ENCODE measurements at regions not wholly inside any gene's neighbourhood (a gene's known extent, or its start where the extent isn't known, plus 50 kb on each side); places are given as distances from the start of the nearest gene placed in this dataset.
"Not testable (repeated sequence)": the region's sequence is repeated elsewhere in the genome, so short reads cannot be mapped to it uniquely, and the experiment has no call there.

DNA sequence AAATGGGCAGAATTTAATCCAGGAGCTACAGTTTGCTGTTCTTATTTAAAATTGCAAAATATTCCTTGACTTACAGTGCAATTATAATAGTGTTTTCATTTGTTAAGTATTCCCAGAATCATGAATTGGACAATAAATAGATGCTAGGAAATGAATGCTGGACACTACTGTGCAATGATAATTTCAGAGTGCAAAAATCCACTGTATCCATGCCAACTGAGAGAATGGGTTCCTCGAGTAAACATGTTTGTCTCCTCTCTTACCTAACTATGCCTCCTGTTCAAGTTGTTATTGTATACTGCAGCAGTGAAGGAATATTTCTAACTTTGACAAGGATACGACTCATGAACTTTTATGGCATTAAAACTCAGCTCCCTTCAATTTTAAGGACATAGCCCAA, 1396.3 kb downstream of the GATA3 start:
- Mint-ChIP-seq H3K9me3 (peaks cover 6% of the 10 kb centered on the region), H3K4me1 (ENCODE audit: low read depth) (no peaks in the 10 kb centered on the region), H3K4me3 (no peak overlapping the region), H3K27ac (no peak overlapping the region), H3K36me3 (ENCODE audit: low read depth) (no peaks in the 10 kb centered on the region), H3K27me3 (peaks cover 6% of the 10 kb centered on the region)
- Histone ChIP-seq H3K4me3 (ENCODE audit: low read length) (no peak overlapping the region), H3K9me3 (ENCODE audit: control insufficient read depth in 1 of 2, insufficient read depth in 1 of 2, low read length in 2 of 2) (peaks cover 6% of the 10 kb centered on the region in 2 experiments), H3K27ac (ENCODE audit: low read depth in 1 of 2, low read length in 2 of 2) (no peak overlapping the region), H3K4me1 (ENCODE audit: insufficient read depth, low read length) (no peaks in the 10 kb centered on the region), H3K27me3 (ENCODE audit: control insufficient read depth in 1 of 2, insufficient read depth in 2 of 2, low read length in 2 of 2) (no peaks in the 10 kb centered on the region), H3K36me3 (ENCODE audit: insufficient read depth, low read length) (no peaks in the 10 kb centered on the region)
- TF ChIP-seq, protein P1, sequence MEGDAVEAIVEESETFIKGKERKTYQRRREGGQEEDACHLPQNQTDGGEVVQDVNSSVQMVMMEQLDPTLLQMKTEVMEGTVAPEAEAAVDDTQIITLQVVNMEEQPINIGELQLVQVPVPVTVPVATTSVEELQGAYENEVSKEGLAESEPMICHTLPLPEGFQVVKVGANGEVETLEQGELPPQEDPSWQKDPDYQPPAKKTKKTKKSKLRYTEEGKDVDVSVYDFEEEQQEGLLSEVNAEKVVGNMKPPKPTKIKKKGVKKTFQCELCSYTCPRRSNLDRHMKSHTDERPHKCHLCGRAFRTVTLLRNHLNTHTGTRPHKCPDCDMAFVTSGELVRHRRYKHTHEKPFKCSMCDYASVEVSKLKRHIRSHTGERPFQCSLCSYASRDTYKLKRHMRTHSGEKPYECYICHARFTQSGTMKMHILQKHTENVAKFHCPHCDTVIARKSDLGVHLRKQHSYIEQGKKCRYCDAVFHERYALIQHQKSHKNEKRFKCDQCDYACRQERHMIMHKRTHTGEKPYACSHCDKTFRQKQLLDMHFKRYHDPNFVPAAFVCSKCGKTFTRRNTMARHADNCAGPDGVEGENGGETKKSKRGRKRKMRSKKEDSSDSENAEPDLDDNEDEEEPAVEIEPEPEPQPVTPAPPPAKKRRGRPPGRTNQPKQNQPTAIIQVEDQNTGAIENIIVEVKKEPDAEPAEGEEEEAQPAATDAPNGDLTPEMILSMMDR (IDR thresholded peaks at IDR 0.05), result no peak
- DNase-seq, result no peak
- intact Hi-C loops (cut with DNase I, micrococcal nuclease), result no loop called here
- no peak for ATAC-seq (ENCODE audit: poor library complexity)
- CTCF ChIA-PET, result no interaction called here
- POLR2A ChIA-PET, result no interaction called here

- TF ChIP-seq, protein P1 (IDR thresholded peaks at IDR 0.05), result no peak
- H3K4me3 ChIP-seq (ENCODE audit: low read length), result no peak overlapping the region
- H3K36me3 Mint-ChIP-seq (ENCODE audit: low read depth), result no peaks in the 10 kb centered on the region
- ChIA-PET POLR2A (no interaction called here), CTCF (no interaction called here)
- intact Hi-C loops (cut with DNase I, micrococcal nuclease), result no loop called here
- DNase-seq (no peak), ATAC-seq (ENCODE audit: poor library complexity) (no peak)
- H3K9me3 Mint-ChIP-seq, result peaks cover 6% of the 10 kb centered on the region
- no peaks in the 10 kb centered on the region for H3K36me3 ChIP-seq (ENCODE audit: insufficient read depth, low read length)
- peaks cover 6% of the 10 kb centered on the region for H3K27me3 Mint-ChIP-seq
- no peaks in the 10 kb centered on the region for H3K4me1 Mint-ChIP-seq (ENCODE audit: low read depth)
- no peak overlapping the region for H3K27ac ChIP-seq (ENCODE audit: low read depth in 1 of 2, low read length in 2 of 2)
- H3K27ac Mint-ChIP-seq, result no peak overlapping the region
- no peaks in the 10 kb centered on the region for H3K4me1 ChIP-seq (ENCODE audit: insufficient read depth, low read length)
- peaks cover 6% of the 10 kb centered on the region in 2 experiments for H3K9me3 ChIP-seq (ENCODE audit: control insufficient read depth in 1 of 2, insufficient read depth in 1 of 2, low read length in 2 of 2)
- H3K4me3 Mint-ChIP-seq, result no peak overlapping the region
- H3K27me3 ChIP-seq (ENCODE audit: control insufficient read depth in 1 of 2, insufficient read depth in 2 of 2, low read length in 2 of 2), result no peaks in the 10 kb centered on the region
Observed at GRCh38 chr10:9451211-9451773, 1396.8 kb downstream of the GATA3 start.

DNA sequence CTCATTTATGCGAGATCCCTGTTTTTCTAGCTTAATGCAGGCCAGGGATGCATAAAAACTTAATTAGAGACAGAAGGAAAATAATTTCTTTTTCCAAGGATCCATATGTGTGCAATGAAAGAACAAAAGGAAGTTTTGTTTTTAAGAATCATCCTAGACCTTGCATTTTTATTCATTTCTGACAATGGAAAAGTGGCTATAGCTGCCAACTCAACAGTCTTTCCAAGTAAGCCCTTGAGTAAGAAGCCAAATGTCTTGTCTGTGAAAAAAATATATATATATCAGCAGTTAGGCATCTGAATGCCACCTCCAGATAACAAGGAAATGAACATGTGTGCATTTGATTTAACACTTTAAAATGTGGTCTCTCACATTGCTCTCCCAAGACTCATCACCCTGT, 1397.6 kb downstream of the GATA3 start:
- Mint-ChIP-seq H3K27ac (no peak overlapping the region), H3K27me3 (peaks cover 6% of the 10 kb centered on the region), H3K9me3 (peaks cover 6% of the 10 kb centered on the region), H3K4me3 (no peak overlapping the region), H3K36me3 (ENCODE audit: low read depth) (no peaks in the 10 kb centered on the region), H3K4me1 (ENCODE audit: low read depth) (no peaks in the 10 kb centered on the region)
- Histone ChIP-seq H3K4me3 (ENCODE audit: low read length) (no peak overlapping the region), H3K27ac (ENCODE audit: low read depth in 1 of 2, low read length in 2 of 2) (no peak overlapping the region), H3K27me3 (ENCODE audit: control insufficient read depth in 1 of 2, insufficient read depth in 2 of 2, low read length in 2 of 2) (no peaks in the 10 kb centered on the region), H3K4me1 (ENCODE audit: insufficient read depth, low read length) (no peaks in the 10 kb centered on the region), H3K36me3 (ENCODE audit: insufficient read depth, low read length) (no peaks in the 10 kb centered on the region), H3K9me3 (ENCODE audit: control insufficient read depth in 1 of 2, insufficient read depth in 1 of 2, low read length in 2 of 2) (peaks cover 6% of the 10 kb centered on the region in 2 experiments)
- ATAC-seq (ENCODE audit: poor library complexity), result no peak
- TF ChIP-seq, protein P1 (IDR thresholded peaks at IDR 0.05), result no peak
- intact Hi-C loops (cut with DNase I, micrococcal nuclease), result no loop called here
- ChIA-PET POLR2A (no interaction called here), CTCF (no interaction called here)
- no peak for DNase-seq

- H3K4me3 ChIP-seq (ENCODE audit: low read length); H3K36me3 Mint-ChIP-seq (ENCODE audit: low read depth); H3K4me3 Mint-ChIP-seq; intact Hi-C loops (cut with DNase I, micrococcal nuclease); H3K4me1 Mint-ChIP-seq (ENCODE audit: low read depth); H3K9me3 ChIP-seq (ENCODE audit: control insufficient read depth in 1 of 2, insufficient read depth in 1 of 2, low read length in 2 of 2); H3K27ac ChIP-seq (ENCODE audit: low read depth in 1 of 2, low read length in 2 of 2); H3K9me3 Mint-ChIP-seq; POLR2A ChIA-PET; H3K4me1 ChIP-seq (ENCODE audit: insufficient read depth, low read length); H3K27ac Mint-ChIP-seq; H3K27me3 ChIP-seq (ENCODE audit: control insufficient read depth in 1 of 2, insufficient read depth in 2 of 2, low read length in 2 of 2); CTCF ChIA-PET; ATAC-seq (ENCODE audit: poor library complexity); H3K27me3 Mint-ChIP-seq; H3K36me3 ChIP-seq (ENCODE audit: insufficient read depth, low read length): not testable (repeated sequence)
- peak in 1 of 14 experiments; percentile 1 for DNase-seq
Observed at GRCh38 chr10:9453871-9454270, 1399.4 kb downstream of the GATA3 start.

Measured in CD4-positive, alpha-beta T cell (primary cell).